Superior temporal gyrus (tissue), 1 donor: ENCODE measurements at regions not wholly inside any gene's neighbourhood (a gene's known extent, or its start where the extent isn't known, plus 50 kb on each side); places are given as distances from the start of the nearest gene placed in this dataset.
"Not testable (repeated sequence)": the region's sequence is repeated elsewhere in the genome, so short reads cannot be mapped to it uniquely, and the experiment has no call there.

Experiments
- DNase-seq: peaks from one replicate; pipeline ENCODE4 v3.0.0-alpha.2; 2016; ENCODE audit errors: extremely low spot score

- no peak for DNase-seq
Measured at GRCh38 chr2:192398236-192398635, 203.5 kb upstream of the TMEFF2 start.

- DNase-seq: no peak
Measured at GRCh38 chr2:192394605-192395004, 199.9 kb upstream of the TMEFF2 start.

GRCh38 chr2:192391041-192391440 lies 196.3 kb upstream of the TMEFF2 start:
- no peak for DNase-seq

- DNase-seq: no peak
Measured at GRCh38 chr2:192390401-192390800, 195.7 kb upstream of the TMEFF2 start.

GRCh38 chr2:192384191-192384590 lies 189.5 kb upstream of the TMEFF2 start:
- DNase-seq: not testable (repeated sequence)

GRCh38 chr2:192381082-192381481 lies 186.3 kb upstream of the TMEFF2 start:
- DNase-seq: no peak

- DNase-seq: no peak
Measured at GRCh38 chr2:192379736-192380135, 185.0 kb upstream of the TMEFF2 start.

GRCh38 chr2:192377173-192377572 lies 182.4 kb upstream of the TMEFF2 start:
- DNase-seq: no peak

GRCh38 chr2:192373754-192374153 lies 179.0 kb upstream of the TMEFF2 start:
- DNase-seq: no peak

- no peak for DNase-seq
Measured at GRCh38 chr2:192373221-192373620, 178.5 kb upstream of the TMEFF2 start.

- no peak for DNase-seq
Measured at GRCh38 chr2:192369969-192370368, 175.2 kb upstream of the TMEFF2 start.

GRCh38 chr2:192357217-192357616 lies 162.5 kb upstream of the TMEFF2 start:
- no peak for DNase-seq

GRCh38 chr2:192354512-192355244 lies 159.9 kb upstream of the TMEFF2 start:
- DNase-seq: no peak

- DNase-seq: no peak
Measured at GRCh38 chr2:192347542-192347941, 152.8 kb upstream of the TMEFF2 start.

GRCh38 chr2:192345287-192345686 lies 150.6 kb upstream of the TMEFF2 start:
- DNase-seq: no peak

GRCh38 chr2:192333642-192334041 lies 138.9 kb upstream of the TMEFF2 start:
- no peak for DNase-seq

GRCh38 chr2:192328297-192328696 lies 133.6 kb upstream of the TMEFF2 start:
- no peak for DNase-seq

- DNase-seq: no peak
Measured at GRCh38 chr2:192327576-192327975, 132.8 kb upstream of the TMEFF2 start.

GRCh38 chr2:192315543-192315942 lies 120.8 kb upstream of the TMEFF2 start:
- no peak for DNase-seq

GRCh38 chr2:192314800-192315481 lies 120.2 kb upstream of the TMEFF2 start:
- DNase-seq: no peak

- DNase-seq: no peak
Measured at GRCh38 chr2:192313773-192314172, 119.0 kb upstream of the TMEFF2 start.

- DNase-seq: no peak
Measured at GRCh38 chr2:192311701-192312460, 117.1 kb upstream of the TMEFF2 start.

GRCh38 chr2:192307530-192307929 lies 112.8 kb upstream of the TMEFF2 start:
- no peak for DNase-seq
